ENCODE measurements at regions not wholly inside any gene's neighbourhood (a gene's known extent, or its start where the extent isn't known, plus 50 kb on each side); places are given as distances from the start of the nearest gene placed in this dataset.

DNA sequence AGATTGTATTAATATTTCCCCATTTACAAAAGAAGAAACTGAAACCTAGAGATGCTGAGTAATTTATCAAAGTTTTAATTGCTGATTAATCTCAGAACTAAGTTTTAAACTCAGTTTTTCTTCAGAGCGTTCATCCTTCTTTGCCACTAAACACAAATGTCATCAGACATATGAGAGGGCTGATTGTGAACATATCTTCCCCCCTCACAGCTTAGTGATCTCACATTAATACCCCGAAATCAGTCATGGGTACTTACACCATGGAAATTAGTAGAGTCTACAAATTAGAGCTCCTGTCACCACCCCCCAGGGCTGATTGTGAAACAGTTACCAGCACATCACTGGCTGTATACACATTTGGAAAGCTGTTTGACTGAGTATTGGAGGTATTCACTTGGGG lies 189.3 kb upstream of the SGO1 start:
- TF ChIP-seq, protein P1, sequence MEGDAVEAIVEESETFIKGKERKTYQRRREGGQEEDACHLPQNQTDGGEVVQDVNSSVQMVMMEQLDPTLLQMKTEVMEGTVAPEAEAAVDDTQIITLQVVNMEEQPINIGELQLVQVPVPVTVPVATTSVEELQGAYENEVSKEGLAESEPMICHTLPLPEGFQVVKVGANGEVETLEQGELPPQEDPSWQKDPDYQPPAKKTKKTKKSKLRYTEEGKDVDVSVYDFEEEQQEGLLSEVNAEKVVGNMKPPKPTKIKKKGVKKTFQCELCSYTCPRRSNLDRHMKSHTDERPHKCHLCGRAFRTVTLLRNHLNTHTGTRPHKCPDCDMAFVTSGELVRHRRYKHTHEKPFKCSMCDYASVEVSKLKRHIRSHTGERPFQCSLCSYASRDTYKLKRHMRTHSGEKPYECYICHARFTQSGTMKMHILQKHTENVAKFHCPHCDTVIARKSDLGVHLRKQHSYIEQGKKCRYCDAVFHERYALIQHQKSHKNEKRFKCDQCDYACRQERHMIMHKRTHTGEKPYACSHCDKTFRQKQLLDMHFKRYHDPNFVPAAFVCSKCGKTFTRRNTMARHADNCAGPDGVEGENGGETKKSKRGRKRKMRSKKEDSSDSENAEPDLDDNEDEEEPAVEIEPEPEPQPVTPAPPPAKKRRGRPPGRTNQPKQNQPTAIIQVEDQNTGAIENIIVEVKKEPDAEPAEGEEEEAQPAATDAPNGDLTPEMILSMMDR (IDR thresholded peaks at IDR 0.05), result no peak
- no peak for TF ChIP-seq POLR2A (IDR thresholded peaks at IDR 0.05)

All from thyroid gland (tissue), 4 donors.